Heart left ventricle (tissue), 16 donors: ENCODE measurements at regions not wholly inside any gene's neighbourhood (a gene's known extent, or its start where the extent isn't known, plus 50 kb on each side); places are given as distances from the start of the nearest gene placed in this dataset.

Source experiments
- ATAC-seq, 4 donors: fragments of 200-7000 bp; cut with Tn5 transposase; one replicate each; pipeline ENCODE4 v1.9.1; 2020 to 2022; ENCODE audit warnings: moderate library complexity in 4 of 4, mild to moderate bottlenecking in 3 of 4, moderate number of reproducible peaks in 1 of 4
- DNase-seq, 5 donors: peaks; one replicate each; pipeline ENCODE4 v3.0.0-alpha.2; 2020
- H3K27ac ChIP-seq, 12 donors: fragments of 200-600 bp; sonication (generic) in 4 of 12; one replicate each; pipeline versions ENCODE4 v1.5.0 to v1.8.0; 2016 to 2022; ENCODE audit warnings: mild to moderate bottlenecking in 2 of 12
- H3K27me3 ChIP-seq, 9 donors: fragments of 200-600 bp; sonication (generic) in 2 of 9; one replicate each; pipeline versions ENCODE4 v1.5.1 to v1.8.0; 2016 to 2022; ENCODE audit warnings: mild to moderate bottlenecking in 3 of 9
- H3K36me3 ChIP-seq, 9 donors: fragments of 200-600 bp; sonication (generic) in 2 of 9; one replicate each; pipeline versions ENCODE4 v1.5.0 to v1.8.0; 2018 to 2022; ENCODE audit warnings: mild to moderate bottlenecking in 2 of 9
- H3K4me1 ChIP-seq, 12 donors: fragments of 200-600 bp; sonication (generic) in 4 of 12; one replicate each; pipeline versions ENCODE4 v1.5.0 to v1.8.0; 2016 to 2022; ENCODE audit warnings: mild to moderate bottlenecking in 3 of 12
- H3K4me3 ChIP-seq, 12 donors: fragments of 200-600 bp; sonication (generic) in 4 of 12; one replicate each; pipeline versions ENCODE4 v1.5.0 to v1.8.0; 2017 to 2022; ENCODE audit warnings: mild to moderate bottlenecking in 9 of 12, moderate library complexity in 4 of 12
- H3K9me3 ChIP-seq, 12 donors: fragments of 200-600 bp; sonication (generic) in 4 of 12; one replicate each; pipeline versions ENCODE4 v1.5.0 to v1.8.0; 2016 to 2022; ENCODE audit warnings: mild to moderate bottlenecking in 1 of 12
- CTCF ChIP-seq, 12 donors: fragments of 200-600 bp; sonication (generic) in 4 of 12; IDR thresholded peaks; one replicate each; pipeline versions ENCODE4 v1.5.0 to v1.8.0; 2018 to 2022; ENCODE audit warnings: antibody characterized with exemption in 12 of 12, mild to moderate bottlenecking in 5 of 12
- POLR2A ChIP-seq, 2 donors: fragments of 450-650 bp; IDR thresholded peaks; one replicate each; pipeline ENCODE4 v1.6.1; 2017; ENCODE audit warnings: antibody characterized with exemption in 2 of 2, mild to moderate bottlenecking in 2 of 2, moderate library complexity in 2 of 2
- WGBS, 4 donors: extraction: QIAGEN DNeasy Blood & Tissue Kit in 2 of 4; methylation state at CpG; one replicate each; pipeline versions ENCODE4 v1.1.5 to v1.1.7; 2013 to 2018; 5-methylcytosine and 5-hydroxymethylcytosine counted together
- intact Hi-C, 10 donors: fragments of 100-400 bp; cut with DNase I; formaldehyde crosslinking; loops; one replicate each; pipeline versions ENCODE4 v1.11.1 to v1.14.2; 2022
- donor health status: ischemic (EF 13 %, LVEDD 7.1; RV severe dilation, severe dysfunction).
- donor health status: healthy with polysubstance abuse.
- donor health status: DM: no; HTN: yes; CAD: no.
- donor health status: DM: no; HTN: no; CAD: no.
- donor health status: ischemic (EF 25% LVEDD 6.9; RV normal size, moderate dysfunction).
- donor health status: ischemic (EF 25% LVEDD 5.7; RV mildly dilated, moderate dysfunction).
- donor health status: healthy.
- donor health status: DM: yes; HTN: yes; CAD: no.
- donor health status: ischemic (EF 35%, LVEDD 5.7; RV mildly dilated, moderate dysfunction).
- donor health status: nonischemic (EF 11% LVEDD 7.7; RV severe dilation, severe dysfunction).
- donor health status: DM: yes; HTN: yes; CAD: no.
- donor health status: PGD.
- donor health status: ischemic (EF 29% LVEDD 5.4; RV normal size, mild dysfunction).
- donor health status: nonischemic (EF 23%, LVEDD 6.1; RV moderate dilation, normal function).

- Histone ChIP-seq H3K27ac (no peak overlapping the region), H3K4me3 (no peak overlapping the region), H3K36me3 (no peaks in the 10 kb centered on the region), H3K4me1 (peaks cover 0 to 10% (median 0%) of the 10 kb centered on the region in 12 donors), H3K27me3 (no peaks in the 10 kb centered on the region), H3K9me3 (no peaks in the 10 kb centered on the region)
- no peak for DNase-seq
- no peak for ATAC-seq
- intact Hi-C loops, result loop anchor here in 1 of 10 donors (5.0 kb wide), 1 partner anchor 249 kb away; no protein-coding TSS in a partner anchor
- TF ChIP-seq CTCF (IDR thresholded peaks at IDR 0.05), result no peak
- TF ChIP-seq POLR2A (IDR thresholded peaks at IDR 0.05), result no peak
- 23 to 56% (median 30%) methylated on average over 2 of the region's 2 CpGs for WGBS, 4 donors
Measured at GRCh38 chr2:75321599-75321922, 122.2 kb upstream of the TACR1 start.

- Histone ChIP-seq H3K36me3 (no peaks in the 10 kb centered on the region), H3K9me3 (no peaks in the 10 kb centered on the region), H3K27me3 (no peaks in the 10 kb centered on the region), H3K4me1 (peaks cover 0 to 10% (median 0%) of the 10 kb centered on the region in 12 donors), H3K4me3 (no peak overlapping the region), H3K27ac (no peak overlapping the region)
- WGBS, 4 donors, result 67 to 76% (median 72%) methylated on average over 4 of the region's 4 CpGs
- no peak for TF ChIP-seq POLR2A (IDR thresholded peaks at IDR 0.05)
- no peak for TF ChIP-seq CTCF (IDR thresholded peaks at IDR 0.05)
- DNase-seq (no peak), ATAC-seq (no peak)
- intact Hi-C loops, result loop anchor here in 1 of 10 donors (5.0 kb wide), 1 partner anchor 249 kb away; no protein-coding TSS in a partner anchor
Measured at GRCh38 chr2:75320898-75321598, 121.7 kb upstream of the TACR1 start.

- DNase-seq, result no peak
- TF ChIP-seq POLR2A (IDR thresholded peaks at IDR 0.05), result no peak
- no peak for TF ChIP-seq CTCF (IDR thresholded peaks at IDR 0.05)
- 79 to 90% (median 85%) methylated on average over 2 of the region's 2 CpGs for WGBS, 4 donors
- intact Hi-C loops, result loop anchor here in 1 of 10 donors (5.0 kb wide), 1 partner anchor 248 kb away; no protein-coding TSS in a partner anchor
- no peaks in the 10 kb centered on the region for H3K36me3 ChIP-seq
- no peak for ATAC-seq
- H3K27me3 ChIP-seq, result no peaks in the 10 kb centered on the region
- H3K9me3 ChIP-seq, result no peaks in the 10 kb centered on the region
- no peak overlapping the region for H3K27ac ChIP-seq
- H3K4me3 ChIP-seq, result no peak overlapping the region
- H3K4me1 ChIP-seq, result peaks cover 0 to 2% (median 0%) of the 10 kb centered on the region in 12 donors
Measured at GRCh38 chr2:75319951-75320350, 120.6 kb upstream of the TACR1 start.

GRCh38 chr2:75317802-75318201, 118.5 kb upstream of the TACR1 start:
- ATAC-seq (no peak), DNase-seq (no peak)
- intact Hi-C loops, result no loop called here
- H3K36me3 ChIP-seq, result no peaks in the 10 kb centered on the region
- H3K4me1 ChIP-seq, result no peaks in the 10 kb centered on the region
- H3K27ac ChIP-seq, result no peak overlapping the region
- H3K4me3 ChIP-seq, result no peak overlapping the region
- H3K27me3 ChIP-seq, result no peaks in the 10 kb centered on the region
- WGBS, 4 donors, result 76 to 95% (median 83%) methylated on average over 1 of the region's 1 CpG
- H3K9me3 ChIP-seq, result no peaks in the 10 kb centered on the region
- TF ChIP-seq CTCF (IDR thresholded peaks at IDR 0.05), result no peak
- no peak for TF ChIP-seq POLR2A (IDR thresholded peaks at IDR 0.05)
